ENCODE measurements at regions not wholly inside any gene's neighbourhood (a gene's known extent, or its start where the extent isn't known, plus 50 kb on each side); places are given as distances from the start of the nearest gene placed in this dataset.

GRCh38 chrX:11040996-11041395 lies 70.1 kb upstream of the HCCS start:
- TF ChIP-seq TAF1 (IDR thresholded peaks at IDR 0.05; ENCODE audit: low read depth, low read length) (no peak), CTCF (IDR thresholded peaks at IDR 0.05; ENCODE audit: control extremely low read depth in 1 of 3, insufficient read depth in 1 of 3, low read depth in 1 of 3, low read length in 3 of 3) (no peak), FOSL1 (IDR thresholded peaks at IDR 0.05; ENCODE audit: insufficient read depth, low read depth, low read length) (no peak), HDAC6 (IDR thresholded peaks at IDR 0.05; ENCODE audit: low read depth, low read length) (no peak), POLR2A (IDR thresholded peaks at IDR 0.05; ENCODE audit: control extremely low read depth in 1 of 2, low read depth in 2 of 2, low read length in 2 of 2) (no peak), CHD2 (IDR thresholded peaks at IDR 0.05; ENCODE audit: low read length) (no peak), KDM1A (IDR thresholded peaks at IDR 0.05; ENCODE audit: borderline replicate concordance, low read length) (no peak), EZH2 (IDR thresholded peaks at IDR 0.05; ENCODE audit: low read depth, low read length, severe bottlenecking) (no peak)
